NCI-H526 treated with DMSO at 0.1 percent for 48 hours (cell line): ENCODE measurements at regions not wholly inside any gene's neighbourhood (a gene's known extent, or its start where the extent isn't known, plus 50 kb on each side); places are given as distances from the start of the nearest gene placed in this dataset.

Experiments
- DNase-seq: peaks from one replicate; lab custom pipeline; 2025; lab: John Stamatoyannopoulos, UW

- DNase-seq, result no peak
Observed at GRCh38 chr13:78979349-78979748, 320.4 kb upstream of the OBI1 start.

- DNase-seq, result peak; percentile 95
Observed at GRCh38 chr13:78978381-78978998, 319.5 kb upstream of the OBI1 start.

- DNase-seq, result no peak
Observed at GRCh38 chr13:78977311-78977710, 318.4 kb upstream of the OBI1 start.

- no peak for DNase-seq
Observed at GRCh38 chr13:78976696-78977095, 317.7 kb upstream of the OBI1 start.

- no peak for DNase-seq
Observed at GRCh38 chr13:78972561-78972960, 313.6 kb upstream of the OBI1 start.

- no peak for DNase-seq
Observed at GRCh38 chr13:78971355-78972025, 312.5 kb upstream of the OBI1 start.

- no peak for DNase-seq
Observed at GRCh38 chr13:78960881-78961280, 301.9 kb upstream of the OBI1 start.

- no peak for DNase-seq
Observed at GRCh38 chr13:78958006-78958405, 299.1 kb upstream of the OBI1 start.

GRCh38 chr13:78940455-78941130 is 281.6 kb upstream of the OBI1 start:
- no peak for DNase-seq

GRCh38 chr13:78934336-78934735 is 275.4 kb upstream of the OBI1 start:
- no peak for DNase-seq

- DNase-seq, result no peak
Observed at GRCh38 chr13:78915015-78915414, 256.1 kb upstream of the OBI1 start.

- no peak for DNase-seq
Observed at GRCh38 chr13:78913656-78914055, 254.7 kb upstream of the OBI1 start.

GRCh38 chr13:78910147-78910546 is 251.2 kb upstream of the OBI1 start:
- no peak for DNase-seq

GRCh38 chr13:78909276-78909675 is 250.3 kb upstream of the OBI1 start:
- DNase-seq, result no peak

- DNase-seq, result no peak
Observed at GRCh38 chr13:78907006-78907405, 248.1 kb upstream of the OBI1 start.

GRCh38 chr13:78897200-78897599 is 238.2 kb upstream of the OBI1 start:
- DNase-seq, result no peak

- DNase-seq, result no peak
Observed at GRCh38 chr13:78884571-78884970, 225.6 kb upstream of the OBI1 start.

GRCh38 chr13:78881751-78882150 is 222.8 kb upstream of the OBI1 start:
- DNase-seq, result no peak

GRCh38 chr13:78881054-78881453 is 222.1 kb upstream of the OBI1 start:
- DNase-seq, result no peak

GRCh38 chr13:78876915-78877549 is 218.1 kb upstream of the OBI1 start:
- DNase-seq, result no peak

- peak; percentile 14 for DNase-seq
Observed at GRCh38 chr13:78875792-78876580, 217.0 kb upstream of the OBI1 start.

- DNase-seq, result no peak
Observed at GRCh38 chr13:78868991-78869390, 210.0 kb upstream of the OBI1 start.
